GM23338 (cell line): ENCODE measurements at regions not wholly inside any gene's neighbourhood (a gene's known extent, or its start where the extent isn't known, plus 50 kb on each side); places are given as distances from the start of the nearest gene placed in this dataset.

ENCODE experiments used
- CREB1 ChIP-seq: fragments of 250-450 bp; sonication (Bioruptor Pico); IDR thresholded peaks from 2 replicates; pipeline ENCODE4 v1.5.0; 2020; ENCODE audit warnings: low read depth, mild to moderate bottlenecking, moderate library complexity
- NANOG ChIP-seq: IDR thresholded peaks from 2 replicates; pipeline ENCODE4 v1.6.1; 2016; ENCODE audit warnings: antibody characterized with exemption, borderline replicate concordance
- TF ChIP-seq, protein P1 (sequence below), 2 experiments: fragments of 200-600 bp in 1 of 2; sonication (generic) in 1 of 2; conservative IDR thresholded peaks; 2 replicates each; pipeline versions ENCODE4 v1.5.1 to v1.6.1; 2016 to 2017; ENCODE audit warnings: antibody characterized with exemption in 2 of 2, low read depth in 2 of 2, mild to moderate bottlenecking in 2 of 2, moderate library complexity in 1 of 2

DNA sequence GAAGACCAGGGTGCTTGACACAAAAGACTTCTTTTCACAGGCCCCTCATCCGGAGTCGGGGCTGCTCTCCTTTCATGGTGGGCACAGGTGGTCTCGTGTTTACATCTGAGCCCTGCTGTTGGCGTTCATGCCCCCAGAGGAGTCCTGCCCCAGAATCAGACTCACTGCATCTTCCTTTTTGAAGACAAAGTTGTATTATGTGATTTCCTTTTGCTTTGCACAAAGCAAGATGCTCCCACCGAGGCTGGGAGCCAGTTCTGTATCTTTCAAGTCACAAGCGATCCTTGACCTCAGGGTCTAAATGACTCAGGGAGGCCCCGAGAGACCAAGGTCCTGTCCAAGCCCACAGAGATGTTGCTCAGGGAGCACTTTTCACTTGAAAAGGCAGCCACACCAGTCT lies 330.5 kb downstream of the THBS2 start:
- TF ChIP-seq, protein P1, sequence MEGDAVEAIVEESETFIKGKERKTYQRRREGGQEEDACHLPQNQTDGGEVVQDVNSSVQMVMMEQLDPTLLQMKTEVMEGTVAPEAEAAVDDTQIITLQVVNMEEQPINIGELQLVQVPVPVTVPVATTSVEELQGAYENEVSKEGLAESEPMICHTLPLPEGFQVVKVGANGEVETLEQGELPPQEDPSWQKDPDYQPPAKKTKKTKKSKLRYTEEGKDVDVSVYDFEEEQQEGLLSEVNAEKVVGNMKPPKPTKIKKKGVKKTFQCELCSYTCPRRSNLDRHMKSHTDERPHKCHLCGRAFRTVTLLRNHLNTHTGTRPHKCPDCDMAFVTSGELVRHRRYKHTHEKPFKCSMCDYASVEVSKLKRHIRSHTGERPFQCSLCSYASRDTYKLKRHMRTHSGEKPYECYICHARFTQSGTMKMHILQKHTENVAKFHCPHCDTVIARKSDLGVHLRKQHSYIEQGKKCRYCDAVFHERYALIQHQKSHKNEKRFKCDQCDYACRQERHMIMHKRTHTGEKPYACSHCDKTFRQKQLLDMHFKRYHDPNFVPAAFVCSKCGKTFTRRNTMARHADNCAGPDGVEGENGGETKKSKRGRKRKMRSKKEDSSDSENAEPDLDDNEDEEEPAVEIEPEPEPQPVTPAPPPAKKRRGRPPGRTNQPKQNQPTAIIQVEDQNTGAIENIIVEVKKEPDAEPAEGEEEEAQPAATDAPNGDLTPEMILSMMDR (conservative IDR thresholded peaks at IDR 0.05; ENCODE audit: low read depth in 2 of 2), result no peak
- TF ChIP-seq NANOG (no peak), CREB1 (CRISPR knock-in tag) (no peak)
